ENCODE measurements at regions not wholly inside any gene's neighbourhood (a gene's known extent, or its start where the extent isn't known, plus 50 kb on each side); places are given as distances from the start of the nearest gene placed in this dataset.

GRCh38 chr5:3911111-3911510, 315.5 kb downstream of the IRX1 start:
- no peak for TF ChIP-seq CTCF (IDR thresholded peaks at IDR 0.05)
- no peak for TF ChIP-seq POLR2A (IDR thresholded peaks at IDR 0.05)
